Astrocyte (in vitro differentiated cells and primary cell): ENCODE measurements at regions not wholly inside any gene's neighbourhood (a gene's known extent, or its start where the extent isn't known, plus 50 kb on each side); places are given as distances from the start of the nearest gene placed in this dataset.

Experiments used
- DNase-seq: peaks from one replicate; pipeline ENCODE4 v3.0.0-alpha.2; 2010; ENCODE audit warnings: low read depth
- FAIRE-seq: peaks from 2 replicates; lab custom pipeline; 2011; peaks lifted over from hg19 to GRCh38; lab: Jason Lieb, UNC
- H2AFZ ChIP-seq: 2 replicates; pipeline ENCODE4 v1.6.0; 2012; ENCODE audit warnings: low read depth, low read length, inconsistent platforms
- H3K27ac ChIP-seq: 2 replicates; pipeline ENCODE4 v1.5.1; 2011; ENCODE audit warnings: low read depth, low read length, inconsistent platforms
- H3K27me3 ChIP-seq: 2 replicates; pipeline ENCODE4 v1.6.0; 2011; ENCODE audit warnings: low read length, inconsistent platforms; ENCODE audit not compliant: insufficient read depth
- H3K36me3 ChIP-seq: 2 replicates; pipeline ENCODE4 v1.5.1; 2011; ENCODE audit warnings: low read length, inconsistent platforms; ENCODE audit not compliant: insufficient read depth
- H3K4me1 ChIP-seq: 2 replicates; pipeline ENCODE4 v1.5.1; 2011; ENCODE audit warnings: low read length, inconsistent platforms; ENCODE audit not compliant: insufficient read depth
- H3K4me2 ChIP-seq: 2 replicates; pipeline ENCODE4 v1.6.0; 2012; ENCODE audit warnings: low read length, inconsistent platforms
- H3K4me3 ChIP-seq: 2 replicates; pipeline ENCODE4 v1.5.1; 2011; ENCODE audit warnings: low read depth, mild to moderate bottlenecking, low read length, inconsistent platforms; ENCODE audit not compliant: insufficient read depth
- H3K79me2 ChIP-seq: 2 replicates; pipeline ENCODE4 v1.6.0; 2012; ENCODE audit warnings: mild to moderate bottlenecking, low read length, inconsistent platforms; ENCODE audit not compliant: insufficient read depth
- H3K9ac ChIP-seq: 2 replicates; pipeline ENCODE4 v1.6.0; 2012; ENCODE audit warnings: mild to moderate bottlenecking, low read length, inconsistent platforms
- H3K9me3 ChIP-seq: 2 replicates; pipeline ENCODE4 v1.5.1; 2012; ENCODE audit warnings: low read depth, mild to moderate bottlenecking, low read length, inconsistent platforms; ENCODE audit not compliant: insufficient read depth
- H4K20me1 ChIP-seq: 2 replicates; pipeline ENCODE4 v1.6.0; 2012; ENCODE audit warnings: low read length, inconsistent platforms; ENCODE audit not compliant: insufficient read depth
- H3K27ac Mint-ChIP-seq: one replicate; pipeline ENCODE4 v1.8.0; 2021; ENCODE audit warnings: mild to moderate bottlenecking, mixed read lengths; ENCODE audit not compliant: unreplicated experiment
- H3K27me3 Mint-ChIP-seq: one replicate; pipeline ENCODE4 v1.8.0; 2021; ENCODE audit warnings: low read depth, mixed read lengths; ENCODE audit not compliant: unreplicated experiment
- H3K36me3 Mint-ChIP-seq: one replicate; pipeline ENCODE4 v1.8.0; 2021; ENCODE audit warnings: low read depth, mixed read lengths; ENCODE audit not compliant: unreplicated experiment
- H3K4me1 Mint-ChIP-seq: one replicate; pipeline ENCODE4 v1.8.0; 2021; ENCODE audit warnings: low read depth, mixed read lengths; ENCODE audit not compliant: unreplicated experiment
- H3K4me3 Mint-ChIP-seq: one replicate; pipeline ENCODE4 v1.8.0; 2021; ENCODE audit warnings: mild to moderate bottlenecking, moderate library complexity, mixed read lengths; ENCODE audit not compliant: unreplicated experiment
- H3K9me3 Mint-ChIP-seq: one replicate; pipeline ENCODE4 v1.8.0; 2021; ENCODE audit warnings: mild to moderate bottlenecking, mixed read lengths; ENCODE audit not compliant: unreplicated experiment
- CTCF ChIP-seq: IDR thresholded peaks from 2 replicates; pipeline ENCODE4 v1.5.1; 2011; ENCODE audit warnings: low read depth, mild to moderate bottlenecking, inconsistent platforms, low read length, moderate library complexity; ENCODE audit not compliant: insufficient read depth
- EZH2 ChIP-seq: IDR thresholded peaks from 2 replicates; pipeline ENCODE4 v1.6.1; 2012; ENCODE audit warnings: mild to moderate bottlenecking, low read length, inconsistent platforms; ENCODE audit not compliant: insufficient read depth

GRCh38 chr6:3900744-3901336 is 51.7 kb downstream of the FAM50B start:
- DNase-seq (no peak), FAIRE-seq (peak; percentile 17)
- Histone ChIP-seq H3K27ac (no peak overlapping the region), H3K79me2 (no peaks in the 10 kb centered on the region), H2AFZ (no peak overlapping the region), H3K9me3 (no peaks in the 10 kb centered on the region), H3K9ac (no peak overlapping the region), H4K20me1 (no peaks in the 10 kb centered on the region), H3K4me1 (no peaks in the 10 kb centered on the region), H3K4me3 (no peak overlapping the region), H3K4me2 (no peak overlapping the region), H3K27me3 (no peaks in the 10 kb centered on the region), H3K36me3 (no peaks in the 10 kb centered on the region)
- no peaks in the 10 kb centered on the region for H3K36me3 Mint-ChIP-seq
- H3K27me3 Mint-ChIP-seq, result peaks cover 3% of the 10 kb centered on the region
- TF ChIP-seq EZH2, result no peak
- TF ChIP-seq CTCF, result no peak
- peaks cover 4% of the 10 kb centered on the region for H3K9me3 Mint-ChIP-seq
- H3K4me1 Mint-ChIP-seq, result peaks cover 9% of the 10 kb centered on the region
- no peak overlapping the region for H3K27ac Mint-ChIP-seq
- H3K4me3 Mint-ChIP-seq, result no peak overlapping the region

- no peaks in the 10 kb centered on the region for H3K27me3 ChIP-seq
- H3K27ac ChIP-seq, result no peak overlapping the region
- Mint-ChIP-seq H3K27ac (no peak overlapping the region), H3K27me3 (peaks cover 3% of the 10 kb centered on the region), H3K4me1 (peaks cover 24% of the 10 kb centered on the region), H3K4me3 (no peak overlapping the region), H3K36me3 (no peaks in the 10 kb centered on the region), H3K9me3 (peaks cover 4% of the 10 kb centered on the region)
- no peak overlapping the region for H2AFZ ChIP-seq
- no peaks in the 10 kb centered on the region for H3K4me1 ChIP-seq
- FAIRE-seq (no peak), DNase-seq (no peak)
- no peaks in the 10 kb centered on the region for H3K9me3 ChIP-seq
- H3K4me2 ChIP-seq, result no peak overlapping the region
- H4K20me1 ChIP-seq, result no peaks in the 10 kb centered on the region
- TF ChIP-seq CTCF, result no peak
- TF ChIP-seq EZH2, result no peak
- no peaks in the 10 kb centered on the region for H3K36me3 ChIP-seq
- H3K79me2 ChIP-seq, result no peaks in the 10 kb centered on the region
- H3K9ac ChIP-seq, result no peak overlapping the region
- no peak overlapping the region for H3K4me3 ChIP-seq
These were observed 53.9 kb downstream of the FAM50B start for GRCh38 chr6:3902871-3903648.

- no peak overlapping the region for H3K4me2 ChIP-seq
- no peak for DNase-seq
- no peaks in the 10 kb centered on the region for H3K36me3 ChIP-seq
- peaks cover 3% of the 10 kb centered on the region for H3K27me3 Mint-ChIP-seq
- peaks cover 2% of the 10 kb centered on the region for H3K79me2 ChIP-seq
- H3K4me3 ChIP-seq, result no peak overlapping the region
- FAIRE-seq, result no peak
- no peak overlapping the region for H3K27ac ChIP-seq
- no peak for TF ChIP-seq EZH2
- TF ChIP-seq CTCF, result no peak
- no peaks in the 10 kb centered on the region for H4K20me1 ChIP-seq
- H3K4me1 ChIP-seq, result no peaks in the 10 kb centered on the region
- no peaks in the 10 kb centered on the region for H3K27me3 ChIP-seq
- H3K4me1 Mint-ChIP-seq, result peaks cover 30% of the 10 kb centered on the region
- no peaks in the 10 kb centered on the region for H3K36me3 Mint-ChIP-seq
- H3K4me3 Mint-ChIP-seq, result no peak overlapping the region
- no peaks in the 10 kb centered on the region for H3K9me3 ChIP-seq
- no peak overlapping the region for H3K9ac ChIP-seq
- no peak overlapping the region for H2AFZ ChIP-seq
- peaks cover 4% of the 10 kb centered on the region for H3K9me3 Mint-ChIP-seq
- no peak overlapping the region for H3K27ac Mint-ChIP-seq
These were observed 55.3 kb downstream of the FAM50B start for GRCh38 chr6:3904518-3904917.
